Germinal center (tissue), 1 donor: ENCODE measurements at regions not wholly inside any gene's neighbourhood (a gene's known extent, or its start where the extent isn't known, plus 50 kb on each side); places are given as distances from the start of the nearest gene placed in this dataset.
A peak's percentile ranks its signal among the peaks of the same experiment; 100 is the strongest.

Experiments
- DNase-seq: peaks from one replicate; pipeline ENCODE4 v3.0.0; 2012; ENCODE audit warnings: mixed read lengths, low spot score

- DNase-seq: no peak
These were observed 137.9 kb upstream of the MAP9 start for GRCh38 chr4:155514628-155515027.

GRCh38 chr4:155512817-155513216 lies 136.1 kb upstream of the MAP9 start:
- no peak for DNase-seq

GRCh38 chr4:155512046-155512445 lies 135.3 kb upstream of the MAP9 start:
- no peak for DNase-seq

DNA sequence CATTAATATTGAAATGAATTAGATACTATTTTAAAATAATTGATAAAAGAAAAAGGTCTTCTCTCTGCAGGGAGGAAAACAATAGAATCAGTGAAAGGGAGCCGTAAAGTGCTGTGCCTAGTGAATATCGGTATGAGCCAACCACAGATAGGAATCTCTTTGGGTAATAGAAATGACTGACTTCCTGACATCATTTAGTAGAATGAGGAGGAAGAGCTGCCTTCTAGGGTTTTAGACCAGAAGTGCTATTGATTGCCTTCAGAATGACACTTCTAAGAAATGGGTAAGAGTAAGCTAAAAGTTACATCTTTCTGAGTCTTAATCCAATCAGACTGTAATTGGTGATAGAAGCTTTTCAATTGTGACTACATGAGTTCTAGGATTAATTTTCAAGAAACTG lies 134.0 kb upstream of the MAP9 start:
- no peak for DNase-seq

- DNase-seq: no peak
These were observed 132.8 kb upstream of the MAP9 start for GRCh38 chr4:155509555-155509954.

- DNase-seq: no peak
These were observed 130.0 kb upstream of the MAP9 start for GRCh38 chr4:155506745-155507144.

- DNase-seq: no peak
These were observed 128.6 kb upstream of the MAP9 start for GRCh38 chr4:155505321-155505720.

DNA sequence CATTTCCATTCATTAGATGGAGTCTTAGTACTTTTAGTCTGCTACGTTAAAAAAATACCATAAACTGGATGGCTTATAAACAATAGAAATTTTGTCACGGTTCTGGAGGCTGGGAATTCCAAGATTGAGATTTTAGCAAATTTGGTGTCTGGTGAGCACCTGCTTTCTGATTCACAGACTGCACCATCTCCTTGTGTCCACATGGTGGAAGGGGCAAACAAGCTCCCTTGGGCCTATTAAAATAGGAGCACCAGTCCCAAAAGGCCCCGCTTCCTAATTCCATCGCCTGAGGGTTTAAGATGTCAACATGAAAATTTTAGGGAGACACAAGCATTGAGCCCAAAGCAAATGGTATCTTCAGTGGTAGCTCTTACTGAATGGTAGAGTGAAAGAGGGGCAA lies 120.5 kb upstream of the MAP9 start:
- DNase-seq: no peak

DNA sequence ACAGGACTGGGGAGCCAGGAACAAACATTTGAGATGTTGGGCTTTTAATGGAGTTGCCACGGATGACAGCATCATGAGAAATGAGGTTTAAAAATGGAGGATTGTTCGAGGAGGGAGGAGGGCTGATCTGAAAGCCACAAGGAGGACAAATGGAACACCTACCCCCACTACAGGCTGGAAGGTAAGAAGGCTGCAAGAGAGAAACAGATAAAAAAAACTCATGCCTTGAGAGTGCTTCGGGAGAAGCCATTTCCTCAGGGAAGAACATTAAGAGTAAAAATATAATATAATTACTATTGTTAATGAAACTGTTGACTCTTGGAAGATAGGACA lies 119.5 kb upstream of the MAP9 start:
- no peak for DNase-seq

GRCh38 chr4:155495572-155496293 lies 119.0 kb upstream of the MAP9 start:
- no peak for DNase-seq

- no peak for DNase-seq
These were observed 117.4 kb upstream of the MAP9 start for GRCh38 chr4:155494037-155494718.

DNA sequence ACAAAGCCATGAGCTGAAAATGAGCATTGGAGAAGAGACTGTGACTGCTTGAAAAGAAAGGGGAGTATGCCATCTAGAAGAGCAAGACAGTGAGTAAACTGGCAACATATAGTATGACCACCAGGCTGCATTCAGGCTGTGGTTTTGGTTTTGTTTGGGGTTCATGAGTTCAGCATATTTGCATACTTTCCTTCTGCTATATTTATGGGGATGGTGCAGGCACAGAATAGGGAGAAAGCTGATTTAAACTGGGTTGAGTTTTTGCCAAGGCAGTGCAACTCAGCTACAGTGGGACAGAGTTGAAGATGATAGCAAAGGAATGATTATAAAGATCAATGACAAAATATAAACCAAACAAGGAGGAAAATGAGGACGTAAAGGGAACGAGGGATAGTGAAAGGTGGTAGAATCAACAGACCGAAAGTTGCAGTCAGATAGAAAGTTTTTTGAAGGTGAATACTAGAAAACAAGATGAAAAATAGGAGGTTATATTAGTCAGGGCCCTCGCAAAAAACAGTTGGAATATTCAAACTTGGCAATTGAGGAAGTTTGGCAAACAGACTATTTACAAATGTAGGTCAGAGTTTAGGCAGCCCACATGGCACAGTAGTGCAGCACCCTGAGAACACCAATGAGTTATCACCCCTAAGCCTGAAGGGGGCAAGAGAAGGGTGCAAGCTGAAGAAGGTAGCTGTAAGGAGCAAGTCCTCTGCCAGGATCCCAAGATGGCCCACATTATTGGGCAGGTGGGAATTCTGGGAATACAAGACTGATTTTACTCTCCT lies 114.8 kb upstream of the MAP9 start:
- peak; percentile 14 for DNase-seq

DNA sequence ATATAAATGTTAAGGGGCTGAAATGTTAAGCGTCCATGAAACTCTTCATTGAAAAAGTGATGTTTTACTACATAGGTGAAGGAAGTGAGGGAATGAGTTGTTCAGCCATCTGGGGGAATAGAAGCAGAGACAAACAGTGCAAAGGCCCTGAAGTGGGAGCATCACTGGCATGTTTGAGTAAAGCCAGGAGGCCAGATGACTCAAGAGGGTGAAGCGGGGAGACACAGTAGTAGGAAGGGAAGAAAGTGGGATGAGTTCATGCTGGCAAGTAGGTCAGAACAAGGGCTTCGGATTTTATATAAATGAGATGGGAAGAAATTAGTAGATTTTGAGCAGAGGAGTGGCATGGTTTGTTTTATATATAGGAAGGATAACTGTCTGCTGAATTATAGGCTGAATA lies 112.5 kb upstream of the MAP9 start:
- no peak for DNase-seq

DNA sequence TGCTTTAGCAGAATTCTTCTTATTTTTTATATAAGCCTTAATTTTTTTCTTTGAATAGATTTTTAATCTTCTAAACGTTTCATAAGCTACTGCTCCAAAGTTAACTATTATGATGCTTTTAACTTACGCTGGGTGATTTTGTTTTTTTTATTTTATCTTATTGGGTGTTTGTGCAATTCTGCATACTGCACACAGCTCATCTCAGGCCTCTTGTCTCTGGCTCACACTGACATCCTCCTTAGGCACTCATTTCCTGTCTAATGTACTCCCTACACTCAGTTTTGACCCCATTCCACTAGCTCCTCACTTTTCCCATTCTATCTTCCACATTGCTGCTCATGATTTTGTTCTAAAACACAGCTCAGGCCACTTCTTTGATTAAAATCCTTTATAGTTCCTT lies 111.9 kb upstream of the MAP9 start:
- DNase-seq: no peak

DNA sequence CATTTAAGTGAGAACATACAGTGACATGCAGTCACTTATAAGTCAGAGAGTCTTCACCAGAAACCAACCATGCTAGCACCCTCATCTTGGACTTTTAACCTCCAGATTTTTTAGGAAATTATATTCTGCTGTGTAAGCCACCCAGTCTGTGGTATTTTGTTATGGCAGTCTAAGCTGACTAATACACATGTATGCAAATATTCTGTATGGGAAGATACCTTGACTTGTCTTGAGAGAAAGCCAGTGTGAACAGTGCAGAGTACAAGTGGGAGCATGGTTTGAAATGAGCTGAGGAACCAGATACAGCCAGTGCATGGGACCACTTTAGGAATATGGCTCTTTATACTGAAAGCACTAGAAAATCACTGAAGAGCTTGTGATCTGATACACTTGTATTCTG lies 110.4 kb upstream of the MAP9 start:
- no peak for DNase-seq

DNA sequence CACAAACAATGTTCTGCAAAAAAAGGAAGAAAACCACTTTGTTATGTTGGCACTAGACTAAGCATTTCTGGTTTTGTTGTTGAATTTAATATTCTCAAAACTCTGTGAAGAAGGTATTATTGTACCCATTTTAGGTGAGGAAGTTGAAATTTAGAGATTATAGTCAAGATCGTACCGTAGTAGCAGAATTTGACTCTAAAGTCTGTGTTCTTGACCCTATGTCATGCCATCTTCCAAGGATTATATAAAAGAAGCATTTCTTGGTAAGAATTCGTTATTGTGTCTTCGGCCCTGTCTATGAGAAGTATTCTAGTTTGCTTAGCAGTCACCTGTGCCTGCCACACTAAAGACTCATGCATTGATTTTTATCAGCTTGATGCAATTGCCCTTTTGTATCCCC lies 104.4 kb upstream of the MAP9 start:
- no peak for DNase-seq

GRCh38 chr4:155479835-155480234 lies 103.1 kb upstream of the MAP9 start:
- DNase-seq: no peak

GRCh38 chr4:155478336-155478835 lies 101.6 kb upstream of the MAP9 start:
- no peak for DNase-seq

DNA sequence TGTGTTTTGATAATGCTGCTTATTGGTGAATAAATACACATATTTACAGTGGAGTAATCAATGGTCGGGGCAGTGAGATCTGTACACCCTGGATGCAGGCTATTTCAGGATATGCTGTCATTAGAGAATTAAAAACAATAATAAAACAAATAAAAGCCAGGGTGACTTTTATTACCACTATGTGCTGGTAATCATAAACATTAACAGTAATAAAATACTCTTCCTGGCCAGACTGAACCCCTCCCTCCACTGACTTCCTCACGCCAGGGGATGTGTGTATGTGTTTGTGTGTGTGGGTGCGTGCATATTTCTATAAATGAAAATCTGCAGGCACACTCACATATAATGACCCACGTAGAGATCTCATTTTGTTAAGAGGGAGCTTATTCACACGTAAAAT lies 98.0 kb upstream of the MAP9 start:
- DNase-seq: no peak

GRCh38 chr4:155473420-155474095 lies 96.8 kb upstream of the MAP9 start:
- no peak for DNase-seq

DNA sequence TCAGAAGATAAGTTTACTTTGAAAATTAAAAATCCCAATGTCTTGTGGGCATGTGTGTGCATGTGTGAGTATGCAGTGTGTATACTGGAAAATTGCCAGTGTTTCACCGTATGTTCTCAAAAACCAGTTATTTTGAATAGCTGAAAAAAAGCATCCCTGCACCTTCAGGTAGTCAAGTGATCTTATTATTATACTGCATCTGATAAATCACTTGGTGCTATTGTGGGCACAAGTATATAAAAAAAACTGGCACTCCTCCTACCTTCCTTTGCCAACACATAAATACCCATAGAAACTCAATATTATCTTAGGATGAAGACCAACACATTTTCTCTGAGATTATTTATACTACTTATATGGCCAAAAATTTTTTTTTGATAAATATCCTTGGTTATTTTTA lies 91.5 kb upstream of the MAP9 start:
- DNase-seq: no peak

GRCh38 chr4:155450676-155451075 lies 73.9 kb upstream of the MAP9 start:
- DNase-seq: no peak

DNA sequence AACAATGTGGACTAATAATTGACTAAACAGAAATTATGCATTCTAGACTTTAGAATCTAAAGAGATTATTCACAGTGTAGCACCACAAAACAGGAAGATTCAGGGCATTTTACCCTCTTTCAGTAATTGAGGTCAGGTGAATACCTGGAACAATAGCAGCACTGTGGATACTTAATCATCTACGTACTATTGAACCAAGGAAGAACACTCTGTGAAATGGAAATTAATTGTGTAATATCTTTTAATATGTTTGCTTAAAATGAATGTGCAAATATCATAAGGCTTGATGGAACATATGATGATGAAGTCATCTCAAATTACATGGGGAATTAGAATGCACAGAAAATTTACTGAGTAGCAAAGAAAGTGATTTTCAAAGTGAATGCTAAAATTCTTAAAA lies 68.5 kb upstream of the MAP9 start:
- no peak for DNase-seq
